Common myeloid progenitor, CD34-positive (primary cell): ENCODE measurements at regions not wholly inside any gene's neighbourhood (a gene's known extent, or its start where the extent isn't known, plus 50 kb on each side); places are given as distances from the start of the nearest gene placed in this dataset.

Source experiments
- CTCF ChIA-PET: fragments of 350-600 bp; sonication (Branson Sonifier 250); formaldehyde crosslinking; loops from one replicate; lab custom pipeline; 2021; ENCODE audit warnings: antibody characterized with exemption; lab: Charles Lee
- POLR2A ChIA-PET: fragments of 350-600 bp; sonication (Branson Sonifier 250); formaldehyde crosslinking; loops from one replicate; lab custom pipeline; 2021; ENCODE audit warnings: antibody characterized with exemption; lab: Charles Lee
- DNase-seq, 3 donors: peaks; one replicate each; pipeline versions ENCODE4 v3.0.0 to v3.0.0-alpha.2; 2013
- H3K27ac ChIP-seq, 2 experiments: 1 replicate in 1 of 2; 2 replicates in 1 of 2; pipeline ENCODE4 v1.7.0; 2013; ENCODE audit warnings: inconsistent platforms in 2 of 2, low read length in 2 of 2, mild to moderate bottlenecking in 2 of 2, low read depth in 1 of 2, moderate library complexity in 1 of 2; ENCODE audit not compliant: severe bottlenecking in 2 of 2, insufficient read depth in 1 of 2, poor library complexity in 1 of 2
- H3K27me3 ChIP-seq, 5 experiments: replicated peaks in 2 of 5; 1 replicate in 3 of 5; 2 replicates in 2 of 5; pipeline versions ENCODE4 v1.6.1 to v1.7.0; 2013; ENCODE audit warnings: low read length in 4 of 5, mild to moderate bottlenecking in 2 of 5, moderate library complexity in 2 of 5, inconsistent platforms in 1 of 5; ENCODE audit not compliant: insufficient read depth in 5 of 5, control insufficient read depth in 4 of 5
- H3K36me3 ChIP-seq, 4 experiments: 1 replicate in 2 of 4; 2 replicates in 2 of 4; pipeline versions ENCODE4 v1.6.1 to v1.7.0; 2013; ENCODE audit warnings: low read length in 3 of 4, control low read depth in 1 of 4, mild to moderate bottlenecking in 1 of 4; ENCODE audit not compliant: control insufficient read depth in 4 of 4, insufficient read depth in 4 of 4
- H3K4me1 ChIP-seq, 4 experiments: 1 replicate in 3 of 4; 2 replicates in 1 of 4; pipeline versions ENCODE4 v1.6.1 to v1.7.1; 2013; ENCODE audit warnings: low read length in 3 of 4, mild to moderate bottlenecking in 3 of 4, control low read depth in 1 of 4, inconsistent platforms in 1 of 4, moderate library complexity in 1 of 4; ENCODE audit not compliant: control insufficient read depth in 4 of 4, insufficient read depth in 4 of 4; ENCODE audit errors: control extremely low read depth in 1 of 4
- H3K4me3 ChIP-seq, 7 experiments: 1 replicate in 4 of 7; 2 replicates in 3 of 7; pipeline versions ENCODE4 v1.5.1 to v1.7.0; 2013; ENCODE audit warnings: mild to moderate bottlenecking in 7 of 7, low read length in 6 of 7, moderate library complexity in 6 of 7, inconsistent platforms in 2 of 7, low read depth in 2 of 7, control low read depth in 1 of 7; ENCODE audit not compliant: insufficient read depth in 4 of 7, control insufficient read depth in 1 of 7; ENCODE audit errors: extremely low read depth in 1 of 7
- H3K9me3 ChIP-seq, 5 experiments: 1 replicate in 4 of 5; 2 replicates in 1 of 5; pipeline versions ENCODE4 v1.6.1 to v1.7.1; 2013; ENCODE audit warnings: low read length in 4 of 5, mild to moderate bottlenecking in 2 of 5, inconsistent platforms in 1 of 5, low read depth in 1 of 5, moderate library complexity in 1 of 5; ENCODE audit not compliant: control insufficient read depth in 4 of 5, insufficient read depth in 2 of 5; ENCODE audit errors: control extremely low read depth in 1 of 5
- WGBS: methylation state at CpG from one replicate; pipeline ENCODE4 v1.1.5; 2013; ENCODE audit not compliant: insufficient coverage; 5-methylcytosine and 5-hydroxymethylcytosine counted together

GRCh38 chr4:124415146-124415545, 297.4 kb downstream of the ANKRD50 start:
- H3K27ac ChIP-seq, result no peak overlapping the region
- ChIA-PET POLR2A (no interaction called here), CTCF (no interaction called here)
- no peak overlapping the region for H3K4me3 ChIP-seq
- DNase-seq, result no peak
- no peaks in the 10 kb centered on the region for H3K4me1 ChIP-seq
- peaks cover 0 to 2% (median 0%) of the 10 kb centered on the region in 5 experiments for H3K27me3 ChIP-seq
- no peaks in the 10 kb centered on the region for H3K9me3 ChIP-seq
- no peaks in the 10 kb centered on the region for H3K36me3 ChIP-seq
- WGBS, result 99% methylated on average over 5 of the region's 6 CpGs

- ChIA-PET CTCF (no interaction called here), POLR2A (no interaction called here)
- no CpG with 5 or more reads among the region's 2 CpGs for WGBS
- H3K4me1 ChIP-seq, result no peaks in the 10 kb centered on the region
- H3K27me3 ChIP-seq, result peaks cover 0 to 2% (median 0%) of the 10 kb centered on the region in 5 experiments
- no peaks in the 10 kb centered on the region for H3K9me3 ChIP-seq
- H3K4me3 ChIP-seq, result no peak overlapping the region
- no peak overlapping the region for H3K27ac ChIP-seq
- H3K36me3 ChIP-seq, result no peaks in the 10 kb centered on the region
- no peak for DNase-seq
Observed at GRCh38 chr4:124417371-124417770, 295.2 kb downstream of the ANKRD50 start.

GRCh38 chr4:124420166-124420695, 292.3 kb downstream of the ANKRD50 start:
- CTCF ChIA-PET, result interaction anchor here (1.0 kb wide), 1 partner anchor 11 kb away, joined by 3 read pairs; no protein-coding TSS in a partner anchor
- POLR2A ChIA-PET, result no interaction called here
- WGBS, result no CpG with 5 or more reads among the region's 3 CpGs
- Histone ChIP-seq H3K4me1 (no peaks in the 10 kb centered on the region), H3K27me3 (peaks cover 0 to 2% (median 0%) of the 10 kb centered on the region in 5 experiments), H3K36me3 (no peaks in the 10 kb centered on the region), H3K9me3 (no peaks in the 10 kb centered on the region), H3K27ac (no peak overlapping the region), H3K4me3 (no peak overlapping the region)
- no peak for DNase-seq

- WGBS, result 100% methylated on average over 1 of the region's 1 CpG
Observed at GRCh38 chr4:124423160-124423559, 289.4 kb downstream of the ANKRD50 start.

GRCh38 chr4:124426279-124426678, 286.3 kb downstream of the ANKRD50 start:
- Histone ChIP-seq H3K27ac (no peak overlapping the region), H3K9me3 (no peaks in the 10 kb centered on the region), H3K36me3 (no peaks in the 10 kb centered on the region), H3K4me3 (no peak overlapping the region), H3K27me3 (no peaks in the 10 kb centered on the region), H3K4me1 (no peaks in the 10 kb centered on the region)
- WGBS, result no CpG with 5 or more reads among the region's 1 CpG
- ChIA-PET CTCF (no interaction called here), POLR2A (no interaction called here)
- DNase-seq, result no peak

More at GRCh38 chr4:124423160-124423559, 289.4 kb downstream of the ANKRD50 start:
- Histone ChIP-seq H3K9me3 (no peaks in the 10 kb centered on the region), H3K4me1 (no peaks in the 10 kb centered on the region), H3K36me3 (no peaks in the 10 kb centered on the region), H3K27ac (no peak overlapping the region), H3K4me3 (no peak overlapping the region), H3K27me3 (no peaks in the 10 kb centered on the region)
- DNase-seq, result no peak
- POLR2A ChIA-PET, result no interaction called here
- CTCF ChIA-PET, result no interaction called here

GRCh38 chr4:124427095-124427767, 285.3 kb downstream of the ANKRD50 start:
- no peak overlapping the region for H3K27ac ChIP-seq
- no CpG with 5 or more reads among the region's 1 CpG for WGBS
- H3K4me3 ChIP-seq, result no peak overlapping the region
- no peaks in the 10 kb centered on the region for H3K36me3 ChIP-seq
- no peak for DNase-seq
- ChIA-PET CTCF (no interaction called here), POLR2A (no interaction called here)
- no peaks in the 10 kb centered on the region for H3K27me3 ChIP-seq
- H3K9me3 ChIP-seq, result no peaks in the 10 kb centered on the region
- no peaks in the 10 kb centered on the region for H3K4me1 ChIP-seq

GRCh38 chr4:124428648-124429047, 283.9 kb downstream of the ANKRD50 start:
- WGBS, result no CpG with 5 or more reads among the region's 2 CpGs

More at GRCh38 chr4:124428648-124429047, 283.9 kb downstream of the ANKRD50 start:
- no peak for DNase-seq
- no peaks in the 10 kb centered on the region for H3K9me3 ChIP-seq
- H3K36me3 ChIP-seq, result no peaks in the 10 kb centered on the region
- POLR2A ChIA-PET, result no interaction called here
- CTCF ChIA-PET, result no interaction called here
- H3K27me3 ChIP-seq, result no peaks in the 10 kb centered on the region
- no peak overlapping the region for H3K27ac ChIP-seq
- no peaks in the 10 kb centered on the region for H3K4me1 ChIP-seq
- no peak overlapping the region for H3K4me3 ChIP-seq
